Spleen (tissue), 11 donors: ENCODE measurements at regions not wholly inside any gene's neighbourhood (a gene's known extent, or its start where the extent isn't known, plus 50 kb on each side); places are given as distances from the start of the nearest gene placed in this dataset.

Experiments
- DNase-seq: peaks from one replicate; pipeline ENCODE4 v3.0.0-alpha.2; 2020
- H3K27ac ChIP-seq, 8 donors: fragments of 200-600 bp; sonication (generic) in 7 of 8; 1 replicate in 4 of 8; 2 replicates in 4 of 8; pipeline versions ENCODE4 v1.5.0 to v1.8.0; 2016 to 2021; ENCODE audit warnings: inconsistent platforms in 4 of 8, mild to moderate bottlenecking in 4 of 8, moderate library complexity in 1 of 8
- H3K27me3 ChIP-seq, 7 donors: fragments of 200-600 bp; sonication (generic) in 6 of 7; replicated peaks in 1 of 7; 1 replicate in 4 of 7; 2 replicates in 3 of 7; pipeline versions ENCODE4 v1.5.0 to v1.8.0; 2016 to 2021; ENCODE audit warnings: inconsistent platforms in 3 of 7, mild to moderate bottlenecking in 1 of 7
- H3K36me3 ChIP-seq, 6 donors: fragments of 200-600 bp; sonication (generic) in 5 of 6; 1 replicate in 4 of 6; 2 replicates in 2 of 6; pipeline versions ENCODE4 v1.5.0 to v1.8.0; 2016 to 2021; ENCODE audit warnings: inconsistent platforms in 2 of 6
- H3K4me1 ChIP-seq, 6 donors: fragments of 200-600 bp; sonication (generic) in 5 of 6; 1 replicate in 3 of 6; 2 replicates in 3 of 6; pipeline versions ENCODE4 v1.5.0 to v1.8.0; 2016 to 2021; ENCODE audit warnings: inconsistent platforms in 3 of 6
- H3K4me3 ChIP-seq, 8 donors: fragments of 200-600 bp; sonication (generic) in 7 of 8; 1 replicate in 4 of 8; 2 replicates in 4 of 8; pipeline versions ENCODE4 v1.5.0 to v1.8.0; 2016 to 2021; ENCODE audit warnings: inconsistent platforms in 4 of 8, mild to moderate bottlenecking in 4 of 8, moderate library complexity in 2 of 8
- H3K9me3 ChIP-seq, 8 donors: fragments of 200-600 bp; sonication (generic) in 7 of 8; 1 replicate in 4 of 8; 2 replicates in 4 of 8; pipeline versions ENCODE4 v1.5.0 to v1.8.0; 2016 to 2021; ENCODE audit warnings: inconsistent platforms in 4 of 8
- POLR2A ChIP-seq, 3 donors: fragments of 450-650 bp; IDR thresholded peaks; one replicate each; pipeline ENCODE4 v1.5.1; 2017; ENCODE audit warnings: antibody characterized with exemption in 3 of 3, mild to moderate bottlenecking in 1 of 3
- POLR2AphosphoS5 ChIP-seq, 3 donors: sonication (generic); formaldehyde crosslinking; IDR thresholded peaks; one replicate each; pipeline ENCODE4 v1.5.1; 2017; ENCODE audit warnings: antibody characterized with exemption in 3 of 3
- WGBS, 5 donors: extraction: QIAGEN DNeasy Blood & Tissue Kit in 3 of 5; methylation state at CpG; one replicate each; pipeline versions ENCODE4 v1.1.5 to v1.1.7; 2013 to 2018; 5-methylcytosine and 5-hydroxymethylcytosine counted together
- intact Hi-C: fragments of 100-400 bp; cut with DNase I; formaldehyde crosslinking; loops from one replicate; pipeline ENCODE4 v1.15.0; 2023; ENCODE audit warnings: low total_unique reads
- TF ChIP-seq, protein P1 (sequence below), 11 experiments: fragments of 200-600 bp in 7 of 11; fragments of 450-650 bp in 4 of 11; sonication (generic) in 4 of 11; IDR thresholded peaks in 8 of 11; conservative IDR thresholded peaks in 3 of 11; 1 replicate in 7 of 11; 2 replicates in 4 of 11; pipeline versions ENCODE4 v1.4.0 to v1.8.0; 2016 to 2021; ENCODE audit warnings: antibody characterized with exemption in 11 of 11, inconsistent platforms in 4 of 11, mild to moderate bottlenecking in 1 of 11
- donor health status: healthy with polysubstance abuse.
- donor health status: DM: no; HTN: no; CAD: no; lungs with moderate emphysema.
- donor health status: DM: no; HTN: no; CAD: no.
- donor health status: Bipolar disorder and iron deficiency.
- donor health status: healthy.
- donor health status: DM: no; HTN: no; CAD: no.
- donor health status: DM: yes; HTN: yes; CAD: no.

DNA sequence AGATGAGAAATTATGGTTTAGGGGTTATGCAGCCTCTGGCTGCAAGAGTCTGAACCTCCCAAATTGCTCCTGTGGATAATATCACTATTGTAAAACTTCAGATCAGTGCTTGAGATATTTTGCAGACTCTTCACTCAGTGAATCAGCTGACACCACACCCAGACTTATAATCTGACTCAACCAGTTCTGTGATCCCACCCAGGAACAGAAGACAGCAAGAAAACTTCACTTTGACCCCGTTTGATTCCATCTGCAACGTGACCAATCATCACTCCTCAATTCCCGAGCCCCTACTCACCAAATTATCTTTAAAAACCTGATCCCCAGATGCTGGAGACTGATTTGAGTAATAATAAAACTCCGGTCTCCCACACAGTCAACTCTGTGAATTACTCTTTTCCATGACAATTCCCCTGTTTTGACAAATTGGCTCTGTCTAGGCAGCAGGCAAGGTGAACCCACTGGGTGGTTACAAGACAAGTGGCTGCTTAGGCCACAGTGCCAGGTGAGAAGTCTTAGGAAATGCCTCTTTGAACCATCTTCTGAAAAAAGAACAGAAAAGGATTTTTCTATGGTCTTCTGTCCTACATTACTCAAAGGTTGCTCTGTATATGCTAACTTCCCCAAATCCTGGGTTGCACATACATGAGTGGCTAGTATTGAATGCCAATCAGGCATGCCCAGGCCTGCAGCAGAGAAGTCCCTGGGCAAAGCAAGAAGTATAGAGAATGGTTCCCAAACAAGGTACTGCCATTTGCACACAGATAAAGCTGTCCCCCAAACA, 588.0 kb downstream of the PRELID2 start:
- H3K4me3 ChIP-seq: no peak overlapping the region
- DNase-seq: no peak
- no peak overlapping the region for H3K27ac ChIP-seq
- intact Hi-C loops: no loop called here
- H3K27me3 ChIP-seq: no peaks in the 10 kb centered on the region
- H3K4me1 ChIP-seq: peaks cover 0 to 8% (median 2%) of the 10 kb centered on the region in 6 donors
- TF ChIP-seq, protein P1, sequence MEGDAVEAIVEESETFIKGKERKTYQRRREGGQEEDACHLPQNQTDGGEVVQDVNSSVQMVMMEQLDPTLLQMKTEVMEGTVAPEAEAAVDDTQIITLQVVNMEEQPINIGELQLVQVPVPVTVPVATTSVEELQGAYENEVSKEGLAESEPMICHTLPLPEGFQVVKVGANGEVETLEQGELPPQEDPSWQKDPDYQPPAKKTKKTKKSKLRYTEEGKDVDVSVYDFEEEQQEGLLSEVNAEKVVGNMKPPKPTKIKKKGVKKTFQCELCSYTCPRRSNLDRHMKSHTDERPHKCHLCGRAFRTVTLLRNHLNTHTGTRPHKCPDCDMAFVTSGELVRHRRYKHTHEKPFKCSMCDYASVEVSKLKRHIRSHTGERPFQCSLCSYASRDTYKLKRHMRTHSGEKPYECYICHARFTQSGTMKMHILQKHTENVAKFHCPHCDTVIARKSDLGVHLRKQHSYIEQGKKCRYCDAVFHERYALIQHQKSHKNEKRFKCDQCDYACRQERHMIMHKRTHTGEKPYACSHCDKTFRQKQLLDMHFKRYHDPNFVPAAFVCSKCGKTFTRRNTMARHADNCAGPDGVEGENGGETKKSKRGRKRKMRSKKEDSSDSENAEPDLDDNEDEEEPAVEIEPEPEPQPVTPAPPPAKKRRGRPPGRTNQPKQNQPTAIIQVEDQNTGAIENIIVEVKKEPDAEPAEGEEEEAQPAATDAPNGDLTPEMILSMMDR (IDR thresholded peaks at IDR 0.05 in 8 of 11, conservative IDR thresholded peaks at IDR 0.05 in 3 of 11): no peak
- no peak for TF ChIP-seq POLR2AphosphoS5 (IDR thresholded peaks at IDR 0.05)
- no peak for TF ChIP-seq POLR2A (IDR thresholded peaks at IDR 0.05)
- WGBS, 5 donors: 69 to 84% (median 81%) methylated on average over 4 of the region's 4 CpGs
- H3K36me3 ChIP-seq: no peaks in the 10 kb centered on the region
- H3K9me3 ChIP-seq: no peaks in the 10 kb centered on the region

DNA sequence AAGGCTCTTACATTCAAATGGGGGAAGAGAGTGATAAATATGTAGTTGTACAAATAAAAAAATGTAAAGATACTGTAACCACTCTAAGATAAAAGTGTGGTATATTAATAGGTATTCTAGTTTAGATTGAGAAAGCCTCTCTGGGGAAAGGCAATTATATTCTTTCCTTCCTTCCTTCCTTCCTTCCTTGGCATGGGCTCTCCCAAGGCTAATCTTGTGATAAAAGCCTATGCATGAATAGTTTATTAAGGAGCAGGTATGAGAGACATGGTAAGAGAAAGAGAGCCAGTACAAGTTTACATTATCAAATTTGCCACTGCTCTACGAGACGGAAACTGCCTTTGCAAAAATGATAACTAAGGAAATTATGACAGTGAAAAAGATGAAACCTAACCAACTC, 588.8 kb downstream of the PRELID2 start:
- TF ChIP-seq, protein P1 (IDR thresholded peaks at IDR 0.05 in 8 of 11, conservative IDR thresholded peaks at IDR 0.05 in 3 of 11): no peak
- TF ChIP-seq POLR2A (IDR thresholded peaks at IDR 0.05) (no peak), POLR2AphosphoS5 (IDR thresholded peaks at IDR 0.05) (no peak)
- H3K27ac ChIP-seq: no peak overlapping the region
- H3K27me3 ChIP-seq: no peaks in the 10 kb centered on the region
- H3K4me3 ChIP-seq: no peak overlapping the region
- H3K4me1 ChIP-seq: peaks cover 0 to 8% (median 2%) of the 10 kb centered on the region in 6 donors
- H3K36me3 ChIP-seq: no peaks in the 10 kb centered on the region
- 65 to 88% (median 72%) methylated on average over 2 of the region's 2 CpGs for WGBS, 5 donors
- no peak for DNase-seq
- H3K9me3 ChIP-seq: no peaks in the 10 kb centered on the region
- intact Hi-C loops: no loop called here

GRCh38 chr5:145245354-145245753, 589.8 kb downstream of the PRELID2 start:
- Histone ChIP-seq H3K27me3 (no peaks in the 10 kb centered on the region), H3K36me3 (no peaks in the 10 kb centered on the region), H3K9me3 (no peaks in the 10 kb centered on the region), H3K27ac (no peak overlapping the region), H3K4me3 (no peak overlapping the region), H3K4me1 (peaks cover 0 to 8% (median 2%) of the 10 kb centered on the region in 6 donors)
- intact Hi-C loops: no loop called here
- 44 to 60% (median 59%) methylated on average over 5 of the region's 5 CpGs for WGBS, 5 donors
- no peak for DNase-seq
- TF ChIP-seq POLR2AphosphoS5 (IDR thresholded peaks at IDR 0.05) (no peak), POLR2A (IDR thresholded peaks at IDR 0.05) (no peak)

DNA sequence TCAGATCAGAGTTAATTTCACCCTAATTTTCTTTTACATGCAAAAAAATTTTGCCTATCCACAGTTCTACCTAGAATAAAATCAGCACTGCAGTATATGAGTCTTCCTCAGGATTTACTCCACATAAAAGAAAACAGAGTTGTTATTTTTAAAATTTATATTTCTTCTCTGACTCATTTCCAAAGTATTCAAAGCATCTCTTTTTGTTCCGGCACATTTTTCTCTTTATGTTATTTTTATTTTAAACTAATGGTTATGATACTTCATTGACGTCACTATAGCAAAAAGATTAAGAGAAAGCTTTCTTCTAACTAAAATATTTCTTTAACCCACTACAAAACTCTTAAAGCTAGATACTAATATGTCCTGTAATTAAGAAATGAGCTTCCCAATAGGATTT, 590.4 kb downstream of the PRELID2 start:
- Histone ChIP-seq H3K9me3 (no peaks in the 10 kb centered on the region), H3K4me3 (no peak overlapping the region), H3K27me3 (no peaks in the 10 kb centered on the region), H3K27ac (no peak overlapping the region), H3K36me3 (no peaks in the 10 kb centered on the region), H3K4me1 (peaks cover 0 to 8% (median 2%) of the 10 kb centered on the region in 6 donors)
- intact Hi-C loops: no loop called here
- TF ChIP-seq, protein P1 (IDR thresholded peaks at IDR 0.05 in 8 of 11, conservative IDR thresholded peaks at IDR 0.05 in 3 of 11): no peak
- TF ChIP-seq POLR2AphosphoS5 (IDR thresholded peaks at IDR 0.05) (no peak), POLR2A (IDR thresholded peaks at IDR 0.05) (no peak)
- WGBS, 5 donors: 68 to 84% (median 75%) methylated on average over 2 of the region's 2 CpGs
- DNase-seq: no peak
